ENCODE measurements at regions not wholly inside any gene's neighbourhood (a gene's known extent, or its start where the extent isn't known, plus 50 kb on each side); places are given as distances from the start of the nearest gene placed in this dataset.

DNA sequence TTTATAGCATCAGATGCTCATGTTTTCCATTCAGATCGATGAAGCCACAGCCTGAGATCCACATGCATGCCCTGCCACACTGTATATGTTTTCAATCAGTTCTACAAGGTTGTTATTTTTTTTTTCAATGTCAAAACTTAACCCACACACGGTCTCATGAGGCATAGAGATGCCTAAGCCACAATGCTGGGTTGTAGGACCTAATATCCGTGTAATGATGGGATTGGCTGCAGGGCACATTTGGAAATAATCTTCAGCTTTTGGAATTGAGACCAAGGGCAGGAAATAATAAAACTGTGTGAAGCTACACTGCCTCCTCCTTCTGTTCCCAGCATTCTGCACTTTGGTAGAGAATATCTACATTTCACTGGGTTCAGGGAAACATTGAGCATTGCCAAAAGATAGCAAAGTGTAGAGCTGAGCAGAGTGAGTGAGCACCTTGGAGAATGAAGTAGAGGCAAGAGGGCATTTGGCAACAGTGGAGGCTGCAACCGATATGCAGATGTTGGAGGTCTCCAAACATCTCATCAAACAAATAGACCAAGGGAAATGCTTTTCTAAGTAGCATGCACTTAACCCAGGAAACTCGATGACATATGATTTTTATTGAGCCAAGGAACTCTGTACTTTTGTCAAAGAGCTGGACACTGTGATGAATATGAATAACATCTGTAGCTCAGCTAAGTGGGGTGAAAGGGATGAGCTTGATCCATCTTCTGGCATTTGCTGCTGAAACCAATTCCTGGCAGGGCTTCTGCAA, 176.7 kb downstream of the LYPLAL1 start:
- no peak for TF ChIP-seq FOSL1 (IDR thresholded peaks at IDR 0.05; ENCODE audit: insufficient read depth, low read depth, low read length)
- no peak for TF ChIP-seq HDAC2 (IDR thresholded peaks at IDR 0.05; ENCODE audit: borderline replicate concordance in 1 of 2, low read depth in 2 of 2, low read length in 2 of 2)
- TF ChIP-seq, protein P1, sequence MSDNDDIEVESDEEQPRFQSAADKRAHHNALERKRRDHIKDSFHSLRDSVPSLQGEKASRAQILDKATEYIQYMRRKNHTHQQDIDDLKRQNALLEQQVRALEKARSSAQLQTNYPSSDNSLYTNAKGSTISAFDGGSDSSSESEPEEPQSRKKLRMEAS (IDR thresholded peaks at IDR 0.05) = no peak
